IMR-90 (cell line): ENCODE measurements at regions not wholly inside any gene's neighbourhood (a gene's known extent, or its start where the extent isn't known, plus 50 kb on each side); places are given as distances from the start of the nearest gene placed in this dataset.

Experiments
- ATAC-seq: fragments of 200-7000 bp; cut with Tn5 transposase; 2 replicates; pipeline ENCODE4 v1.9.1; 2020; ENCODE audit warnings: low read depth, mild to moderate bottlenecking, moderate library complexity
- BruUV-seq: library from RNA; stranded (reverse); fragments of 400-500 nt; replicated peaks from 2 replicates; lab custom pipeline; 2021; lab: Mats Ljungman, UMichigan
- CTCF ChIA-PET: fragments of 300-600 bp; formaldehyde crosslinking; extraction: SDS; loops from one replicate; lab custom pipeline; 2021; ENCODE audit warnings: antibody characterized with exemption; lab: Yijun Ruan, JAX
- POLR2A ChIA-PET: fragments of 300-600 bp; sonication (Branson Sonifier 250); formaldehyde crosslinking; loops from one replicate; lab custom pipeline; 2022; ENCODE audit warnings: antibody characterized with exemption; ENCODE audit not compliant: unreplicated experiment; lab: Charles Lee
- DNase-seq: peaks from one replicate; pipeline ENCODE4 v3.0.0; 2013
- H2AFZ ChIP-seq: replicated peaks from 2 replicates; pipeline ENCODE3; 2013; ENCODE audit warnings: low read length, mild to moderate bottlenecking; ENCODE audit not compliant: poor library complexity
- H2AK5ac ChIP-seq: 2 replicates; pipeline ENCODE4 v1.6.1; 2013; ENCODE audit warnings: low read depth, low read length, inconsistent platforms
- H2AK9ac ChIP-seq: replicated peaks from 2 replicates; pipeline ENCODE3; 2013; ENCODE audit warnings: mild to moderate bottlenecking, low read depth, low read length, moderate library complexity; ENCODE audit not compliant: poor library complexity
- H2BK120ac ChIP-seq: 2 replicates; pipeline ENCODE4 v1.6.1; 2013; ENCODE audit warnings: low read depth, low read length, inconsistent platforms
- H2BK15ac ChIP-seq: 3 replicates; pipeline ENCODE4 v1.6.1; 2013; ENCODE audit warnings: low read depth, low read length, inconsistent platforms
- H2BK20ac ChIP-seq: 2 replicates; pipeline ENCODE4 v1.6.1; 2013; ENCODE audit warnings: low read depth, mild to moderate bottlenecking, inconsistent platforms, low read length, moderate library complexity
- H2BK5ac ChIP-seq: 2 replicates; pipeline ENCODE4 v1.6.1; 2013; ENCODE audit warnings: mild to moderate bottlenecking, low read depth, low read length, inconsistent platforms; ENCODE audit not compliant: poor library complexity, severe bottlenecking
- H3K14ac ChIP-seq: replicated peaks from 2 replicates; pipeline ENCODE4 v1.6.1; 2013; ENCODE audit warnings: low read depth, low read length, inconsistent platforms
- H3K18ac ChIP-seq: 2 replicates; pipeline ENCODE4 v1.6.1; 2013; ENCODE audit warnings: low read depth, low read length, control low read depth
- H3K23ac ChIP-seq: 2 replicates; pipeline ENCODE4 v1.6.1; 2013; ENCODE audit warnings: low read depth, low read length, inconsistent platforms
- H3K27ac ChIP-seq: 2 replicates; pipeline ENCODE4 v1.5.1; 2013; ENCODE audit warnings: mild to moderate bottlenecking, control low read depth, low read length; ENCODE audit not compliant: insufficient read depth
- H3K27me3 ChIP-seq: 2 replicates; pipeline ENCODE4 v1.6.1; 2013; ENCODE audit warnings: low read length; ENCODE audit not compliant: control insufficient read depth, insufficient read depth
- H3K36me3 ChIP-seq: 2 replicates; pipeline ENCODE4 v1.6.1; 2013; ENCODE audit warnings: low read length, mixed read lengths; ENCODE audit not compliant: control insufficient read depth, insufficient read depth
- H3K4ac ChIP-seq: 2 replicates; pipeline ENCODE4 v1.6.1; 2013; ENCODE audit warnings: low read depth, low read length, inconsistent platforms
- H3K4me1 ChIP-seq: 2 replicates; pipeline ENCODE4 v1.6.1; 2013; ENCODE audit warnings: low read length, mixed read lengths; ENCODE audit not compliant: control insufficient read depth, insufficient read depth
- H3K4me2 ChIP-seq: 2 replicates; pipeline ENCODE4 v1.6.1; 2013; ENCODE audit warnings: low read depth, mild to moderate bottlenecking, control low read depth, low read length, moderate library complexity
- H3K4me3 ChIP-seq: 2 replicates; pipeline ENCODE4 v1.5.1; 2013; ENCODE audit warnings: low read depth, mild to moderate bottlenecking, control low read depth, low read length, moderate library complexity; ENCODE audit not compliant: insufficient read depth
- H3K56ac ChIP-seq: 2 replicates; pipeline ENCODE4 v1.6.1; 2013; ENCODE audit warnings: low read length, inconsistent platforms; ENCODE audit not compliant: insufficient read depth; ENCODE audit errors: extremely low read depth
- H3K79me1 ChIP-seq, 2 experiments: 2 replicates each; pipeline ENCODE4 v1.6.1; 2013; ENCODE audit warnings: low read length in 2 of 2, inconsistent platforms in 1 of 2, low read depth in 1 of 2
- H3K9ac ChIP-seq: 2 replicates; pipeline ENCODE4 v1.6.1; 2013; ENCODE audit warnings: low read depth, low read length, control low read depth
- H3K9me1 ChIP-seq: 2 replicates; pipeline ENCODE4 v1.6.1; 2013; ENCODE audit warnings: low read length, inconsistent platforms; ENCODE audit not compliant: insufficient read depth
- H3K9me3 ChIP-seq: 2 replicates; pipeline ENCODE4 v1.6.1; 2013; ENCODE audit warnings: low read length; ENCODE audit not compliant: control insufficient read depth, insufficient read depth
- H4K20me1 ChIP-seq: 2 replicates; pipeline ENCODE4 v1.6.1; 2013; ENCODE audit warnings: low read length, inconsistent platforms; ENCODE audit not compliant: insufficient read depth
- H4K5ac ChIP-seq: 2 replicates; pipeline ENCODE4 v1.6.1; 2013; ENCODE audit warnings: mild to moderate bottlenecking, low read depth, low read length, control low read depth
- H4K8ac ChIP-seq, 2 experiments: 2 replicates each; pipeline ENCODE4 v1.6.1; 2013; ENCODE audit warnings: low read depth in 2 of 2, low read length in 2 of 2, control low read depth in 1 of 2, inconsistent platforms in 1 of 2
- H4K91ac ChIP-seq: 2 replicates; pipeline ENCODE4 v1.6.1; 2013; ENCODE audit warnings: low read depth, low read length, inconsistent platforms; ENCODE audit not compliant: insufficient read depth
- BHLHE40 ChIP-seq: fragments of 150-350 bp; IDR thresholded peaks from 2 replicates; pipeline ENCODE4 v1.6.1; 2016; ENCODE audit warnings: mild to moderate bottlenecking, low read depth, low read length
- CEBPB ChIP-seq: IDR thresholded peaks from 2 replicates; pipeline ENCODE4 v1.6.1; 2012; ENCODE audit warnings: low read depth, low read length, improper control_type of control experiment
- CHD1 ChIP-seq: IDR thresholded peaks from 2 replicates; pipeline ENCODE4 v1.6.1; 2012; ENCODE audit warnings: low read depth, low read length, improper control_type of control experiment
- MAFK ChIP-seq: IDR thresholded peaks from 2 replicates; pipeline ENCODE4 v1.6.1; 2012; ENCODE audit warnings: low read depth, low read length, improper control_type of control experiment
- MAZ ChIP-seq: IDR thresholded peaks from 2 replicates; pipeline ENCODE4 v1.6.1; 2012; ENCODE audit warnings: low read depth, mild to moderate bottlenecking, low read length, improper control_type of control experiment, moderate library complexity, borderline replicate concordance
- MXI1 ChIP-seq: IDR thresholded peaks from 2 replicates; pipeline ENCODE4 v1.6.1; 2012; ENCODE audit warnings: low read depth, mild to moderate bottlenecking, low read length, moderate library complexity, borderline replicate concordance
- NFE2L2 ChIP-seq: fragments of 150-350 bp; IDR thresholded peaks from 2 replicates; pipeline ENCODE4 v1.6.1; 2016; ENCODE audit warnings: low read depth, mild to moderate bottlenecking, low read length
- RAD21 ChIP-seq: IDR thresholded peaks from 2 replicates; pipeline ENCODE4 v1.6.1; 2012; ENCODE audit warnings: low read length, improper control_type of control experiment
- RCOR1 ChIP-seq: IDR thresholded peaks from 2 replicates; pipeline ENCODE4 v1.6.1; 2012; ENCODE audit warnings: mild to moderate bottlenecking, low read length, improper control_type of control experiment; ENCODE audit not compliant: insufficient replicate concordance
- whole genome bisulfite sequencing, 2 experiments: methylation state at CpG; one replicate each; pipeline versions ENCODE4 v1.1.5 to v1.1.7; 2013; ENCODE audit warnings: missing lambda C conversion rate in 2 of 2; ENCODE audit not compliant: insufficient read length in 1 of 2; ENCODE audit errors: extremely low coverage in 2 of 2; 5-methylcytosine and 5-hydroxymethylcytosine counted together
- dilution Hi-C: fragments of 300-500 bp; cut with HindIII; formaldehyde crosslinking; loops from one replicate; pipeline ENCODE4 v1.14.3; 2018; ENCODE audit warnings: low sequenced_read_pairs; ENCODE audit not compliant: unreplicated experiment
- in situ Hi-C: fragments of 300-500 bp; cut with MboI; formaldehyde crosslinking; loops from 3 replicates; pipeline ENCODE4 v1.14.3; 2019; ENCODE audit warnings: low sequenced_read_pairs, inconsistent platforms, mixed read lengths
- intact Hi-C: fragments of 100-400 bp; cut with micrococcal nuclease; formaldehyde crosslinking; loops from 2 replicates; pipeline ENCODE4 v1.10.0; 2022
- TF ChIP-seq, protein P1 (sequence below): fragments of 150-350 bp; IDR thresholded peaks from 2 replicates; pipeline ENCODE4 v1.6.1; 2017; ENCODE audit warnings: mild to moderate bottlenecking, antibody characterized with exemption, low read length, low read depth
- TF ChIP-seq, protein P2 (sequence below): conservative IDR thresholded peaks from 2 replicates; pipeline ENCODE4 v1.5.1; 2012; ENCODE audit warnings: mild to moderate bottlenecking, low read depth, low read length, improper control_type of control experiment
- TF ChIP-seq, protein P3 (sequence below): fragments of 150-350 bp; IDR thresholded peaks from 2 replicates; pipeline ENCODE4 v1.6.1; 2016; ENCODE audit warnings: low read depth, mild to moderate bottlenecking, low read length, moderate library complexity, borderline replicate concordance

DNA sequence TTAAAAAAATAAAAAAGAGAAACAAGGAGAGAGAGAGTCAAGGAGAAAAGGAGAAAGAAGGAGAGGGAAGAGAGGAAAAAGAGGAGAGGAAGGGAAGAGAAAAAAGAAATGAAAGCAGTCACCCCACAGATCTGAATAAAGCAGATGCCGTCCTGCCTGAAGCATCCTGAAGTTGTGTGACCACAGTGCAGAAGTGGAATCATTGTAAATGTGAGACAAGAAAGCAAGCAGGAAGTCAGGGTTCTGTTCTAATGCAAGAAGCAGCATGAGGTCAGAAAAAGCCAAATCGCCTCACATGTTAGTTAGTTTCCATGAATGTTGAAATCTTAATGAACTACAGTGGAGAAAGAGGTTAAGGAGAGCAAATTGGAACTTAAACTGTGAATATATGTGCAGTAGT, 692.5 kb downstream of the CENPC start:
- H3K27me3 ChIP-seq, result no peaks in the 10 kb centered on the region
- intact Hi-C loops (no loop called here), in situ Hi-C loops (no loop called here), dilution Hi-C loops (no loop called here)
- H3K27ac ChIP-seq, result no peak overlapping the region
- no TSS peak for BruUV-seq
- no peak overlapping the region for H3K9ac ChIP-seq
- no peak overlapping the region for H3K4me2 ChIP-seq
- no peaks in the 10 kb centered on the region for H3K4me1 ChIP-seq
- no peaks in the 10 kb centered on the region for H3K9me1 ChIP-seq
- H3K14ac ChIP-seq, result no peak overlapping the region
- no peak overlapping the region for H4K5ac ChIP-seq
- H3K56ac ChIP-seq, result no peak overlapping the region
- H3K4me3 ChIP-seq, result no peak overlapping the region
- no peak overlapping the region for H3K4ac ChIP-seq
- WGBS, 2 experiments, result no CpG with 5 or more reads among the region's 2 CpGs
- H4K8ac ChIP-seq, result no peak overlapping the region
- TF ChIP-seq RAD21 (no peak), CHD1 (no peak), MAFK (no peak), CEBPB (no peak), NFE2L2 (no peak), BHLHE40 (no peak), MAZ (no peak), MXI1 (no peak), RCOR1 (no peak)
- TF ChIP-seq, protein P1, sequence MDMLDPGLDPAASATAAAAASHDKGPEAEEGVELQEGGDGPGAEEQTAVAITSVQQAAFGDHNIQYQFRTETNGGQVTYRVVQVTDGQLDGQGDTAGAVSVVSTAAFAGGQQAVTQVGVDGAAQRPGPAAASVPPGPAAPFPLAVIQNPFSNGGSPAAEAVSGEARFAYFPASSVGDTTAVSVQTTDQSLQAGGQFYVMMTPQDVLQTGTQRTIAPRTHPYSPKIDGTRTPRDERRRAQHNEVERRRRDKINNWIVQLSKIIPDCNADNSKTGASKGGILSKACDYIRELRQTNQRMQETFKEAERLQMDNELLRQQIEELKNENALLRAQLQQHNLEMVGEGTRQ, result no peak
- TF ChIP-seq, protein P2, sequence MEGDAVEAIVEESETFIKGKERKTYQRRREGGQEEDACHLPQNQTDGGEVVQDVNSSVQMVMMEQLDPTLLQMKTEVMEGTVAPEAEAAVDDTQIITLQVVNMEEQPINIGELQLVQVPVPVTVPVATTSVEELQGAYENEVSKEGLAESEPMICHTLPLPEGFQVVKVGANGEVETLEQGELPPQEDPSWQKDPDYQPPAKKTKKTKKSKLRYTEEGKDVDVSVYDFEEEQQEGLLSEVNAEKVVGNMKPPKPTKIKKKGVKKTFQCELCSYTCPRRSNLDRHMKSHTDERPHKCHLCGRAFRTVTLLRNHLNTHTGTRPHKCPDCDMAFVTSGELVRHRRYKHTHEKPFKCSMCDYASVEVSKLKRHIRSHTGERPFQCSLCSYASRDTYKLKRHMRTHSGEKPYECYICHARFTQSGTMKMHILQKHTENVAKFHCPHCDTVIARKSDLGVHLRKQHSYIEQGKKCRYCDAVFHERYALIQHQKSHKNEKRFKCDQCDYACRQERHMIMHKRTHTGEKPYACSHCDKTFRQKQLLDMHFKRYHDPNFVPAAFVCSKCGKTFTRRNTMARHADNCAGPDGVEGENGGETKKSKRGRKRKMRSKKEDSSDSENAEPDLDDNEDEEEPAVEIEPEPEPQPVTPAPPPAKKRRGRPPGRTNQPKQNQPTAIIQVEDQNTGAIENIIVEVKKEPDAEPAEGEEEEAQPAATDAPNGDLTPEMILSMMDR, result no peak
- TF ChIP-seq, protein P3, sequence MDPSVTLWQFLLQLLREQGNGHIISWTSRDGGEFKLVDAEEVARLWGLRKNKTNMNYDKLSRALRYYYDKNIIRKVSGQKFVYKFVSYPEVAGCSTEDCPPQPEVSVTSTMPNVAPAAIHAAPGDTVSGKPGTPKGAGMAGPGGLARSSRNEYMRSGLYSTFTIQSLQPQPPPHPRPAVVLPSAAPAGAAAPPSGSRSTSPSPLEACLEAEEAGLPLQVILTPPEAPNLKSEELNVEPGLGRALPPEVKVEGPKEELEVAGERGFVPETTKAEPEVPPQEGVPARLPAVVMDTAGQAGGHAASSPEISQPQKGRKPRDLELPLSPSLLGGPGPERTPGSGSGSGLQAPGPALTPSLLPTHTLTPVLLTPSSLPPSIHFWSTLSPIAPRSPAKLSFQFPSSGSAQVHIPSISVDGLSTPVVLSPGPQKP, result no peak
- H2AK5ac ChIP-seq, result no peak overlapping the region
- no peak overlapping the region for H2AFZ ChIP-seq
- H2AK9ac ChIP-seq, result no peak overlapping the region
- no peak overlapping the region for H3K23ac ChIP-seq
- ATAC-seq (no peak), DNase-seq (no peak)
- H2BK5ac ChIP-seq, result no peak overlapping the region
- peaks cover 2% of the 10 kb centered on the region; the same call in 1 of the 2 replicates for H3K9me3 ChIP-seq
- H4K91ac ChIP-seq, result no peak overlapping the region
- H3K36me3 ChIP-seq, result no peaks in the 10 kb centered on the region
- POLR2A ChIA-PET, result no interaction called here
- H4K20me1 ChIP-seq, result no peaks in the 10 kb centered on the region
- CTCF ChIA-PET, result no interaction called here
- H2BK120ac ChIP-seq, result no peak overlapping the region
- no peak overlapping the region for H3K18ac ChIP-seq
- no peak overlapping the region for H2BK15ac ChIP-seq
- H2BK20ac ChIP-seq, result no peak overlapping the region
- no peaks in the 10 kb centered on the region for H3K79me1 ChIP-seq
